ENCODE measurements at regions not wholly inside any gene's neighbourhood (a gene's known extent, or its start where the extent isn't known, plus 50 kb on each side); places are given as distances from the start of the nearest gene placed in this dataset.
A peak's percentile ranks its signal among the peaks of the same experiment; 100 is the strongest.
"Not testable (repeated sequence)": the region's sequence is repeated elsewhere in the genome, so short reads cannot be mapped to it uniquely, and the experiment has no call there.

DNA sequence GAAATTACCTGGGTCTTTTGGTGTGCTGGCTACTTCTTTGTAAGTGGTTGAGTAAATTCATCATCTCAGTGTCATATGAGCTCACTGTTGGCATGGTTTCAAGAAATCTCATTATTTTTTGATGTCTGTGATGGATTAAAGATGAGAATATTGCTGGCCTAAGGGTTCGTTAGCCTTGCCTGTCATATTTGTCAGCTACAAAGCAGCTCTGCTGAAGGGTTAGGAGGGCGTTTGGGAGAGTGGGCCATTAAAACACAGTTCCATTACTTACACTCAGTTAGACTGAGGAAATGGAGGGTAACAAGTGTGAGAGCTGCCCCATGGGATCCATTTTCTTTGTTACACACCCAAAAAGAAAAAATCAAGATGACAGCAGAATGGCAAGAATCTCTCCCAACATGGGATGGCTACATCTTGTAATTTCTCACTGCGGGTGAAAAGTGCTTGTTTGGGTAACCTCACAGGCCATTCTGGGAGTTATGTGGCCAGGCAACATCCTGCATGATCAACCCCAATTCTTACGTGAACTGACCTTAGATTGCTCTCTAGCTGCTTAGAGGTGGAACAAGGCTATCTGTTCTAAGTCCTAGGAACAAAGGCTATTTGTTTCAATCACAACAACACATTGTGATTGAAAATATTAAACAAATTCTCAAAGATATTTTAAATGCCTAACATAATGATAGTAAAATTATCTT lies 609.5 kb upstream of the RGMB start:
- DNase-seq (no peak), ATAC-seq (ENCODE audit: low FRiP score) (no peak)
- H3K4me1 ChIP-seq (ENCODE audit: control insufficient read depth in 1 of 2, insufficient read depth in 2 of 2, low read length in 2 of 2) = no peaks in the 10 kb centered on the region
- intact Hi-C loops (cut with DNase I) = no loop called here
- H3K4me3 ChIP-seq (ENCODE audit: low read length in 2 of 2) = no peak overlapping the region
- H3K9me3 ChIP-seq (ENCODE audit: control insufficient read depth, low read length) = no peaks in the 10 kb centered on the region
- H3K27ac ChIP-seq (ENCODE audit: low read depth in 1 of 2, low read length in 2 of 2) = no peak overlapping the region
- no peaks in the 10 kb centered on the region for H3K36me3 ChIP-seq (ENCODE audit: control insufficient read depth in 1 of 2, insufficient read depth in 2 of 2, low read length in 1 of 2)
- 8 to 25% methylated on average over 4 of the region's 4 CpGs for WGBS, 2 donors
- no peaks in the 10 kb centered on the region for H3K27me3 ChIP-seq (ENCODE audit: control insufficient read depth in 1 of 2, insufficient read depth in 2 of 2, low read length in 1 of 2)

DNA sequence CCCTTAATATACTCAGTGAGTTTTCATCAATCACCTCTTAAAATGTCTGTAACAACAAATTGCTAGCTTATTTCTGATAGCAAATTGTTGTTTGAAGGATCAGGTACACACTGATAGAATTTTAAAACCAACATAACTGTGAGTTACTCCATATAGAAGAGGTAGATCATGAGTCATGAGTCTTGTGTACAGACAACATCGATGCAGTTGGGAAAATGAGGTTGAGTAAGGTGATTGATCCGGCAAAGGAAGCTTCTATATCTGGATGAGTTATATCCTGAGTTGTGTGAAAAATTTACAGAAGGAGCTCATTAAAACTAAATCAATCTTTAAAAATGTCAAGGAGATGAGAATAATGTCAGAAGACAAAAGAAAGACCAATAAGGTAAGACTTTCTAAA lies 604.6 kb upstream of the RGMB start:
- WGBS, 2 donors = 58 to 80% methylated on average over 2 of the region's 2 CpGs
- H3K27me3 ChIP-seq (ENCODE audit: control insufficient read depth in 1 of 2, insufficient read depth in 2 of 2, low read length in 1 of 2) = no peaks in the 10 kb centered on the region
- no peak overlapping the region for H3K4me3 ChIP-seq (ENCODE audit: low read length in 2 of 2)
- H3K27ac ChIP-seq (ENCODE audit: low read depth in 1 of 2, low read length in 2 of 2) = no peak overlapping the region
- intact Hi-C loops (cut with DNase I) = no loop called here
- H3K36me3 ChIP-seq (ENCODE audit: control insufficient read depth in 1 of 2, insufficient read depth in 2 of 2, low read length in 1 of 2) = no peaks in the 10 kb centered on the region
- DNase-seq (no peak), ATAC-seq (ENCODE audit: low FRiP score) (no peak)
- H3K9me3 ChIP-seq (ENCODE audit: control insufficient read depth, low read length) = no peaks in the 10 kb centered on the region
- H3K4me1 ChIP-seq (ENCODE audit: control insufficient read depth in 1 of 2, insufficient read depth in 2 of 2, low read length in 2 of 2) = no peaks in the 10 kb centered on the region

DNA sequence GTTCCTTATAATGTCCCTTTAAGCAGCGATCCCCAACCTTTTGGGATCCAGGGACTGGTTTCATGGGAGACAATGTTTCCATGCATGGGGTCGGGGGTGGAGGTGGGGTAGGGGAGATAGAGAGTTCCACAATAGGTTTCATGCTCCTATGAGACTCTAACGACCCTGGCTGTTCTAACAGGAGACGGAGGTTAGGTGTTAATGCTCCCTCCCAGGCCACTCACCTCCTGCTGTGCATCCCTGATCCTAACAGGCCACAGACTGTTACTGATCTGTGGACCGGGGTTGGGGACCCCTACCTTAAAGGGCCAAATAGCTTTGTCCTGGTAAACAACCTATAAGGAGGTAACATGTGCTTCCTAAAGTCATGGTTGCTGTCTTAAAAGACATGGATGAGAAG lies 602.5 kb upstream of the RGMB start:
- intact Hi-C loops (cut with DNase I) = no loop called here
- ATAC-seq (ENCODE audit: low FRiP score) (no peak), DNase-seq (no peak)
- H3K27me3 ChIP-seq (ENCODE audit: control insufficient read depth in 1 of 2, insufficient read depth in 2 of 2, low read length in 1 of 2) = no peaks in the 10 kb centered on the region
- H3K4me1 ChIP-seq (ENCODE audit: control insufficient read depth in 1 of 2, insufficient read depth in 2 of 2, low read length in 2 of 2) = no peaks in the 10 kb centered on the region
- no peak overlapping the region for H3K27ac ChIP-seq (ENCODE audit: low read depth in 1 of 2, low read length in 2 of 2)
- H3K36me3 ChIP-seq (ENCODE audit: control insufficient read depth in 1 of 2, insufficient read depth in 2 of 2, low read length in 1 of 2) = no peaks in the 10 kb centered on the region
- H3K9me3 ChIP-seq (ENCODE audit: control insufficient read depth, low read length) = no peaks in the 10 kb centered on the region
- WGBS, 2 donors = 51 to 53% methylated on average over 5 of the region's 5 CpGs
- no peak overlapping the region for H3K4me3 ChIP-seq (ENCODE audit: low read length in 2 of 2)

DNA sequence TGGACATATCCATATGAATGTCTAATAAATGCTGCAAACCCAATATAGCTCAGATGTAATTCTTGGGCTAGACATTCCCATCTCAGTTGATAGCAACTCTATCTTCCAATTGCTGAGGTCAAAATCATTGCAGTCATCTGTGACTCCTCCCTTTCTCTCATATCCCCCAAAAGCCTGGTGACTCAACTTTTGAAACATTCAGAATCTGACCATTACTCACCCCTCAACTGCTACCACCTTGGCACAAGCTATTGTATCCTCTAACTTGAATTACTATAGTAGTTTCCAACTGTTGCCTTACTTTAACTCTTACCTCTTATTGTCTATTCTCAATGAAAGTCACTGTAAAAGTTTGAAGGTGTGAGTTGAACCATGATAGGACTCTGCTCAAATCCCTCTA lies 600.1 kb upstream of the RGMB start:
- Histone ChIP-seq H3K36me3 (ENCODE audit: control insufficient read depth in 1 of 2, insufficient read depth in 2 of 2, low read length in 1 of 2) (no peaks in the 10 kb centered on the region), H3K4me1 (ENCODE audit: control insufficient read depth in 1 of 2, insufficient read depth in 2 of 2, low read length in 2 of 2) (no peaks in the 10 kb centered on the region), H3K9me3 (ENCODE audit: control insufficient read depth, low read length) (no peaks in the 10 kb centered on the region), H3K27me3 (ENCODE audit: control insufficient read depth in 1 of 2, insufficient read depth in 2 of 2, low read length in 1 of 2) (no peaks in the 10 kb centered on the region), H3K4me3 (ENCODE audit: low read length in 2 of 2) (no peak overlapping the region), H3K27ac (ENCODE audit: low read depth in 1 of 2, low read length in 2 of 2) (no peak overlapping the region)
- intact Hi-C loops (cut with DNase I) = no loop called here
- ATAC-seq (ENCODE audit: low FRiP score) (no peak), DNase-seq (no peak)

DNA sequence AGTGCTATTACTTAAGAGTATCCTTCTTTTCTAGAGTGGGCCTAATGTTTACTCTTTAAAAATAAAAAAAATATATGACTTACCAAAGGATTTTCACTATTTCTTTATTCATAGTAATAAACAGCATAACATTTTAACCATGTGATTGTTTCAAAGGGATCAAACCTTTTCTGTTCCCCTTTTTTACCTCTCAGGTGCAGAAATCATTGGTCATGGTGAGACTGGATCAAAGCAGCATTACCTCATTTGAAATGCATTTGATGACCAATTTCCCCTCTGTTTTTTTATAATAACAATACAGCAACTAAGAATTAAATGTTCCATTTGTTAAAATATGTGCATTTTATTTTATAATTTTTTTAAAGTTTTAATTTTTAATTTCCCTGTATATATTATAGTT lies 598.0 kb upstream of the RGMB start:
- no peak for ATAC-seq (ENCODE audit: low FRiP score)
- Histone ChIP-seq H3K27me3 (ENCODE audit: control insufficient read depth in 1 of 2, insufficient read depth in 2 of 2, low read length in 1 of 2) (no peaks in the 10 kb centered on the region), H3K36me3 (ENCODE audit: control insufficient read depth in 1 of 2, insufficient read depth in 2 of 2, low read length in 1 of 2) (no peaks in the 10 kb centered on the region), H3K9me3 (ENCODE audit: control insufficient read depth, low read length) (no peaks in the 10 kb centered on the region), H3K4me1 (ENCODE audit: control insufficient read depth in 1 of 2, insufficient read depth in 2 of 2, low read length in 2 of 2) (no peaks in the 10 kb centered on the region), H3K4me3 (ENCODE audit: low read length in 2 of 2) (no peak overlapping the region), H3K27ac (ENCODE audit: low read depth in 1 of 2, low read length in 2 of 2) (no peak overlapping the region)
- DNase-seq = no peak
- intact Hi-C loops (cut with DNase I) = no loop called here

DNA sequence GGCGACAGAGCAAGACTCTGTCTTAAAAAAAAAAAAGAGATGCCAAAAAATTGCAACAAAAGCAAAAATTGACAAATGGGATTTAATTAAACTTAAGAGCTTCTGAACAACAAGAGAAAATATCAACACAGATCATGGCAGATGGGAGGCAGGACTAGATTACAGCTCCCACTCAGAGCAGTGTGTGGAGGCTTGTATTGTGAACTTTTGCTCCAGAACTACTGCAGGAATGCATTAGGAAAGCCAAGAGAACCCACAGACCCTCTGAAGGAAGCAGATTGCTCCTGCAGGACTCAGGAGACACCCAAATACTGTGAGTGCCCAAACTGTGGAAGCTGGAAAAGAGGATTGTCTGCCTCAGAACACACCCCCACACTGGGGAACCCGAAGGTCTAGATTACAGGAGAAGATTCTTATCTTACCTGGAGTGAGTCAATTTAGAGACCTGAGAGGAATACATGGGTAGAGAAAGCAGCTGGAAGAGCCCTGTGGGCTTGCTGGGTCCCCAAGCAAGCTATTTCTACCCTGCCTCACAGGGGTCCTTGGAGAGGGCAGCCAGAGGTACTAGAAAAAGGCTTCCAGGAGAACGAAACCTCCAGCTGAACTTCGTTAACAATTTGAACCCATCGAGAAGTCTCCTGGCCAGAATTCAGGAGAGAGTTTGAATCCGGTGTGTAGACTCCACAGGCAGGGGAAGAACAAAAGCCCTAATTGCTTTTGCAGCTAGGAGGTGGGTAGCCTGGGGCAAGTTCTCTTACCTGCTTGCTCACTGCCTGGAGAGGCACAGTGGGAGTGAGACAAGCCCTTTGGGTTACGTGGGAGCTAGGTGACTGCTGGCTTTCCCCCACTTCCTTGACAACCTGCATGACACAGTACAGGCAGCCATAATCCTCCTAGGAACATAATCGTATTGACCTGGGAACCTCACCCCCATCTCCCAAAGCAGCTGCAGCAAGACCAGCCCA lies 593.4 kb upstream of the RGMB start:
- Histone ChIP-seq H3K27ac (ENCODE audit: low read depth in 1 of 2, low read length in 2 of 2) (no peak overlapping the region), H3K4me1 (ENCODE audit: control insufficient read depth in 1 of 2, insufficient read depth in 2 of 2, low read length in 2 of 2) (no peaks in the 10 kb centered on the region), H3K27me3 (ENCODE audit: control insufficient read depth in 1 of 2, insufficient read depth in 2 of 2, low read length in 1 of 2) (no peaks in the 10 kb centered on the region), H3K36me3 (ENCODE audit: control insufficient read depth in 1 of 2, insufficient read depth in 2 of 2, low read length in 1 of 2) (no peaks in the 10 kb centered on the region), H3K9me3 (ENCODE audit: control insufficient read depth, low read length) (no peaks in the 10 kb centered on the region), H3K4me3 (ENCODE audit: low read length in 2 of 2) (no peak overlapping the region)
- WGBS, 2 donors = 76 to 85% methylated on average over 8 of the region's 8 CpGs
- intact Hi-C loops (cut with DNase I) = no loop called here
- DNase-seq (no peak), ATAC-seq (ENCODE audit: low FRiP score) (peak; percentile 38)

DNA sequence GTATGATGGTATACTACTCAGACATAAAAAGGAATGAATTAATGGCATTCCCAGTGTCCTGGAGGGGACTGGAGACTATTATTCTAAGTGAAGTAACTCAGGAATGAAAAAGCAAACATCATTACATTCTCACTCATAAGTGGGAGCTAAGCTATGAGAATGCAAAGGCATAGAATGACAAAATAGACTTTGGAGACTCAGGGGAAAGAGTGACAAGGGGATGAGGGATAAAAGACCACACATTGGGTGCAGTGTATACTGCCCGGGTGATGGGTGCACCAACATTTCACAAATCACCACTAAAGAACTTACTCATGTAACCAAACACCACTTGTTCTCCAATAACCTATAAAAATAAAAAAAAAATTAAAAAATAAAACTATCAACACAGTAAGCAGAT lies 587.3 kb upstream of the RGMB start:
- Histone ChIP-seq H3K4me3 (ENCODE audit: low read length in 2 of 2) (no peak overlapping the region), H3K4me1 (ENCODE audit: control insufficient read depth in 1 of 2, insufficient read depth in 2 of 2, low read length in 2 of 2) (no peaks in the 10 kb centered on the region), H3K36me3 (ENCODE audit: control insufficient read depth in 1 of 2, insufficient read depth in 2 of 2, low read length in 1 of 2) (no peaks in the 10 kb centered on the region), H3K9me3 (ENCODE audit: control insufficient read depth, low read length) (no peaks in the 10 kb centered on the region), H3K27me3 (ENCODE audit: control insufficient read depth in 1 of 2, insufficient read depth in 2 of 2, low read length in 1 of 2) (no peaks in the 10 kb centered on the region), H3K27ac (ENCODE audit: low read depth in 1 of 2, low read length in 2 of 2) (no peak overlapping the region)
- DNase-seq (no peak), ATAC-seq (ENCODE audit: low FRiP score) (no peak)
- WGBS, 2 donors = 26 to 56% methylated on average over 1 of the region's 1 CpG
- intact Hi-C loops (cut with DNase I) = no loop called here

DNA sequence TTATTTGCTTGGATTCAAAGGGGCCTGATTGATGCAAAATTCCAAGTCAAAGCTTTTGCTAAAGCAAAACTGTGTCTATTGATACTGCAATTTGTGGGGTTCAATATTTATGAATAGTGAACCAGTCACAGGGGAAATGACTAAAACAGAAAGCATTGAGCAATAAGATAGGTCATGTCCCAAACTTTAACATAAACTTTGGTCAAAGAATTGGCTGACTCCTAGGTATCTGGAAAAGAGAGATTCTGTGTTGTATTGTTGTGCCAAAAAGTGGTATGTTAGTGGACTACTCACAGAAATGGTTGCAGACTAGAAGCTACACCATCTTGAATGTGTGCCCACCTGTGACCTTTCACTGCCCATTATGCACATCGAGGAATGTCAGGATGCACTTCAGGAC lies 585.5 kb upstream of the RGMB start:
- DNase-seq = no peak
- intact Hi-C loops (cut with DNase I) = no loop called here
- Histone ChIP-seq H3K9me3 (ENCODE audit: control insufficient read depth, low read length) (no peaks in the 10 kb centered on the region), H3K36me3 (ENCODE audit: control insufficient read depth in 1 of 2, insufficient read depth in 2 of 2, low read length in 1 of 2) (no peaks in the 10 kb centered on the region), H3K27ac (ENCODE audit: low read depth in 1 of 2, low read length in 2 of 2) (no peak overlapping the region), H3K4me1 (ENCODE audit: control insufficient read depth in 1 of 2, insufficient read depth in 2 of 2, low read length in 2 of 2) (no peaks in the 10 kb centered on the region), H3K4me3 (ENCODE audit: low read length in 2 of 2) (no peak overlapping the region), H3K27me3 (ENCODE audit: control insufficient read depth in 1 of 2, insufficient read depth in 2 of 2, low read length in 1 of 2) (no peaks in the 10 kb centered on the region)
- WGBS, 2 donors = 83 to 85% methylated on average over 1 of the region's 1 CpG
- ATAC-seq (ENCODE audit: low FRiP score) = no peak

DNA sequence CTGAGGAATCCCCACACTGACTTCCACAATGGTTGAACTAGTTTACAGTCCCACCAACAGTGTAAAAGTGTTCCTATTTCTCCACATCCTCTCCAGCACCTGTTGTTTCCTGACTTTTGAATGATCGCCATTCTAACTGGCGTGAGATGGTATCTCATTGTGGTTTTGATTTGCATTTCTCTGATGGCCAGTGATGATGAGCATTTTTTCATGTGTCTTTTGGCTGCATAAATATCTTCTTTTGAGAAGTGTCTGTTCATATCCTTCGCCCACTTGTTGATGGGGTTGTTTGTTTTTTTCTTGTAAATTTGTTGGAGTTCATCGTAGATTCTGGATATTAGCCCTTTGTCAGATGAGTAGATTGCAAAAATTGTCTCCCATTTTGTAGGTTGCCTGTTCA lies 583.1 kb upstream of the RGMB start:
- H3K27me3 ChIP-seq (ENCODE audit: control insufficient read depth in 1 of 2, insufficient read depth in 2 of 2, low read length in 1 of 2); ATAC-seq (ENCODE audit: low FRiP score); H3K27ac ChIP-seq (ENCODE audit: low read depth in 1 of 2, low read length in 2 of 2); H3K4me3 ChIP-seq (ENCODE audit: low read length in 2 of 2); H3K36me3 ChIP-seq (ENCODE audit: control insufficient read depth in 1 of 2, insufficient read depth in 2 of 2, low read length in 1 of 2); H3K4me1 ChIP-seq (ENCODE audit: control insufficient read depth in 1 of 2, insufficient read depth in 2 of 2, low read length in 2 of 2); intact Hi-C loops (cut with DNase I); DNase-seq; H3K9me3 ChIP-seq (ENCODE audit: control insufficient read depth, low read length): not testable (repeated sequence)
- 76 to 88% methylated on average over 2 of the region's 4 CpGs for WGBS, 2 donors

Measured in aorta (tissue), 5 donors.